ENCODE measurements at regions not wholly inside any gene's neighbourhood (a gene's known extent, or its start where the extent isn't known, plus 50 kb on each side); places are given as distances from the start of the nearest gene placed in this dataset.

DNA sequence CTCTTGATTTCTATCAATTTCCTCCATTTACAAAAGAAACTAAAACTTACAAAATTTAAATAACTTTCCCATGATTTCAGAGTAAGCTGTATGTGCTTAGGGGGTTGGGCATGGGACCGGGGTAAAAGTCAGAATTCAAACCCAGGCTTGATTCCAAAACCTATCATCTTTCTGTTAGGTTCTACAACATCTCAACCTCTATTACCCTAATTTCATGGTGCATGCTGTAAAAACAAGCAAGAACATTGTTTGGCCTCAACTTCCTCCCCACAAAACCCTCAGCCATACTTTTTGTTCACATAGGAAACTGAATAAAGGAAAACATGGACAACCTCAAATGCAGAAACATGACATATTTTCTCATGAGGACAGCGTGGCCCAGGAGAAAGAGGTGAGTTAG is 59.3 kb downstream of the RDH14 start:
- no peaks in the 10 kb centered on the region for H3K27me3 ChIP-seq (ENCODE audit: insufficient read depth, low read length)
- H2AFZ ChIP-seq (ENCODE audit: low read length): no peak overlapping the region
- no peak overlapping the region for H3K4me3 ChIP-seq (ENCODE audit: low read depth, low read length, poor library complexity, severe bottlenecking)

DNA sequence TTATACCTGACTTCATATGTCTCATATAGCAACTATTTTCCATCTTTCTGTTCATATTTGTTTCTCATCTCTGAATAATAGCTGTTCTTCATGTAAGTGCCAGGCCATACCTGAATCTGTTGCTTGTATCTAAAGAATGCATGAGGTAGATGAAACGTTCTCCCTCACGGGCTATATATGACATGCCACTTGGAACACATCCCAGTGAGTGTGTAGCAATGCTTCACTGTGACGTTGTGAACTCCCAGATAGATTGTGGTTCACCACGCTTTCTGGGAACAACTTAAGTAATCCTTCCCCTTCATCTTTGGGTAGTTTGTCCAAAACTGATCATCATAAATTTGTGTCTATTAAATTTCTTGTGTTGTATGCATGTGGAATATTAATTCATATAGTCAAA is 60.1 kb downstream of the RDH14 start:
- no peaks in the 10 kb centered on the region for H3K4me1 ChIP-seq (ENCODE audit: insufficient read depth, low read length, severe bottlenecking)
- H3K4me2 ChIP-seq (ENCODE audit: low read length): no peak overlapping the region
- H3K27me3 ChIP-seq (ENCODE audit: insufficient read depth, low read length): no peaks in the 10 kb centered on the region
- H3F3A ChIP-seq (ENCODE audit: insufficient read depth, low read length): no peaks in the 10 kb centered on the region
- no peaks in the 10 kb centered on the region for H3K79me2 ChIP-seq (ENCODE audit: insufficient read depth, low read length)
- no peaks in the 10 kb centered on the region for H3K9me3 ChIP-seq (ENCODE audit: low read length)
- no peaks in the 10 kb centered on the region for H4K20me1 ChIP-seq (ENCODE audit: insufficient read depth, low read length)
- H2AFZ ChIP-seq (ENCODE audit: low read length): no peak overlapping the region
- H3K4me3 ChIP-seq (ENCODE audit: low read depth, low read length, poor library complexity, severe bottlenecking): no peak overlapping the region
- no peak overlapping the region for H3K27ac ChIP-seq (ENCODE audit: low read depth, low read length, poor library complexity, severe bottlenecking)
- H3K9me2 ChIP-seq (ENCODE audit: low read depth, low read length): no peaks in the 10 kb centered on the region
- TF ChIP-seq, protein P1, sequence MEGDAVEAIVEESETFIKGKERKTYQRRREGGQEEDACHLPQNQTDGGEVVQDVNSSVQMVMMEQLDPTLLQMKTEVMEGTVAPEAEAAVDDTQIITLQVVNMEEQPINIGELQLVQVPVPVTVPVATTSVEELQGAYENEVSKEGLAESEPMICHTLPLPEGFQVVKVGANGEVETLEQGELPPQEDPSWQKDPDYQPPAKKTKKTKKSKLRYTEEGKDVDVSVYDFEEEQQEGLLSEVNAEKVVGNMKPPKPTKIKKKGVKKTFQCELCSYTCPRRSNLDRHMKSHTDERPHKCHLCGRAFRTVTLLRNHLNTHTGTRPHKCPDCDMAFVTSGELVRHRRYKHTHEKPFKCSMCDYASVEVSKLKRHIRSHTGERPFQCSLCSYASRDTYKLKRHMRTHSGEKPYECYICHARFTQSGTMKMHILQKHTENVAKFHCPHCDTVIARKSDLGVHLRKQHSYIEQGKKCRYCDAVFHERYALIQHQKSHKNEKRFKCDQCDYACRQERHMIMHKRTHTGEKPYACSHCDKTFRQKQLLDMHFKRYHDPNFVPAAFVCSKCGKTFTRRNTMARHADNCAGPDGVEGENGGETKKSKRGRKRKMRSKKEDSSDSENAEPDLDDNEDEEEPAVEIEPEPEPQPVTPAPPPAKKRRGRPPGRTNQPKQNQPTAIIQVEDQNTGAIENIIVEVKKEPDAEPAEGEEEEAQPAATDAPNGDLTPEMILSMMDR (IDR thresholded peaks at IDR 0.05; ENCODE audit: low read length): no peak
- TF ChIP-seq EZH2 (IDR thresholded peaks at IDR 0.05; ENCODE audit: borderline replicate concordance, low read length): no peak
- H3K9ac ChIP-seq (ENCODE audit: low read length): no peak overlapping the region
- no peaks in the 10 kb centered on the region for H3K36me3 ChIP-seq (ENCODE audit: insufficient read depth, low read length)

More for the DNA sequence above, 59.3 kb downstream of the RDH14 start:
- H3K4me2 ChIP-seq (ENCODE audit: low read length): no peak overlapping the region
- H3K9me2 ChIP-seq (ENCODE audit: low read depth, low read length): no peaks in the 10 kb centered on the region
- no peaks in the 10 kb centered on the region for H4K20me1 ChIP-seq (ENCODE audit: insufficient read depth, low read length)
- H3K4me1 ChIP-seq (ENCODE audit: insufficient read depth, low read length, severe bottlenecking): no peaks in the 10 kb centered on the region
- H3K79me2 ChIP-seq (ENCODE audit: insufficient read depth, low read length): no peaks in the 10 kb centered on the region
- H3K9me3 ChIP-seq (ENCODE audit: low read length): no peaks in the 10 kb centered on the region
- H3K9ac ChIP-seq (ENCODE audit: low read length): no peak overlapping the region
- TF ChIP-seq, protein P1 (IDR thresholded peaks at IDR 0.05; ENCODE audit: low read length): no peak
- no peak for TF ChIP-seq EZH2 (IDR thresholded peaks at IDR 0.05; ENCODE audit: borderline replicate concordance, low read length)
- no peak overlapping the region for H3K27ac ChIP-seq (ENCODE audit: low read depth, low read length, poor library complexity, severe bottlenecking)
- H3F3A ChIP-seq (ENCODE audit: insufficient read depth, low read length): no peaks in the 10 kb centered on the region
- no peaks in the 10 kb centered on the region for H3K36me3 ChIP-seq (ENCODE audit: insufficient read depth, low read length)

DNA sequence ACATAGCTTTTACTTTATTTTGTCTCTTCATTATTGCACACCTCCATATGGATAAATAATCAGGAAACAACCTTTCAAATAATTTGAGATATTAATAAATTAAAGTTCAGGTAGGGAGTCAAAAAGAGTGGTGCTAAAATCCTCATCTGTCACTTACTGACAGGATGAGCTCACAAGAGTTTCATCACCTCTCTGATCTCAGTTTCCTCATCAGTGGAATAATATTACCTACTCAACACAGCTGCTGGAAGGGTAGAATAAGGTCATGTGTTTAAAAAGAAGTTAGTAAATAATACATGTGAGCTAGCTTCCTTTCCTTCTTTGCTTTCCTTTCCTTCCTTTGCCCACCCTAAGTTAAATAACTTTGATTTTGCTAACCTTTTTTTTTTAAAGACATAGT is 61.9 kb downstream of the RDH14 start:
- H3K79me2 ChIP-seq (ENCODE audit: insufficient read depth, low read length): no peaks in the 10 kb centered on the region
- H3K4me3 ChIP-seq (ENCODE audit: low read depth, low read length, poor library complexity, severe bottlenecking): no peak overlapping the region
- H3K27me3 ChIP-seq (ENCODE audit: insufficient read depth, low read length): no peaks in the 10 kb centered on the region
- TF ChIP-seq, protein P1 (IDR thresholded peaks at IDR 0.05; ENCODE audit: low read length): no peak
- no peak for TF ChIP-seq EZH2 (IDR thresholded peaks at IDR 0.05; ENCODE audit: borderline replicate concordance, low read length)
- H3K9me3 ChIP-seq (ENCODE audit: low read length): no peaks in the 10 kb centered on the region
- no peak overlapping the region for H3K4me2 ChIP-seq (ENCODE audit: low read length)
- no peak overlapping the region for H2AFZ ChIP-seq (ENCODE audit: low read length)
- no peaks in the 10 kb centered on the region for H3K36me3 ChIP-seq (ENCODE audit: insufficient read depth, low read length)
- H4K20me1 ChIP-seq (ENCODE audit: insufficient read depth, low read length): no peaks in the 10 kb centered on the region
- no peak overlapping the region for H3K9ac ChIP-seq (ENCODE audit: low read length)
- no peak overlapping the region for H3K27ac ChIP-seq (ENCODE audit: low read depth, low read length, poor library complexity, severe bottlenecking)
- H3K4me1 ChIP-seq (ENCODE audit: insufficient read depth, low read length, severe bottlenecking): no peaks in the 10 kb centered on the region
- no peaks in the 10 kb centered on the region for H3F3A ChIP-seq (ENCODE audit: insufficient read depth, low read length)
- H3K9me2 ChIP-seq (ENCODE audit: low read depth, low read length): no peaks in the 10 kb centered on the region
